OCI-LY3 (cell line): ENCODE measurements at regions not wholly inside any gene's neighbourhood (a gene's known extent, or its start where the extent isn't known, plus 50 kb on each side); places are given as distances from the start of the nearest gene placed in this dataset.

Experiments
- H2AFZ ChIP-seq: fragments of 200-600, 300-600 bp; shearing (Covaris generic); 2 replicates; pipeline ENCODE4 v1.6.0; 2014; ENCODE audit warnings: antibody characterized with exemption, low read depth, low read length
- H3K27ac ChIP-seq: fragments of 200-600, 300-600 bp; sonication (generic); 2 replicates; pipeline ENCODE4 v1.5.1; 2014; ENCODE audit warnings: mild to moderate bottlenecking, low read length, moderate library complexity, mixed read lengths
- H3K27me3 ChIP-seq: fragments of 200-600, 300-600 bp; sonication (generic); 2 replicates; pipeline ENCODE4 v1.6.1; 2014; ENCODE audit warnings: low read depth, low read length, mixed read lengths
- H3K36me3 ChIP-seq: fragments of 200-600, 300-600 bp; sonication (generic); replicated peaks from 2 replicates; pipeline ENCODE3; 2014; ENCODE audit warnings: low read depth, low read length, mixed read lengths
- H3K4me1 ChIP-seq: fragments of 300-600, 200-600 bp; sonication (generic); 2 replicates; pipeline ENCODE4 v1.6.1; 2014; ENCODE audit warnings: low read length, mixed read lengths
- H3K4me2 ChIP-seq: fragments of 200-600, 300-600 bp; sonication (generic); 2 replicates; pipeline ENCODE4 v1.6.1; 2014; ENCODE audit warnings: low read length, mixed read lengths
- H3K4me3 ChIP-seq: fragments of 300-600, 200-600 bp; sonication (generic); 2 replicates; pipeline ENCODE4 v1.5.1; 2014; ENCODE audit warnings: antibody characterized with exemption, mild to moderate bottlenecking, low read length, moderate library complexity
- H3K79me2 ChIP-seq: fragments of 300-600, 200-600 bp; shearing (Covaris generic); 2 replicates; pipeline ENCODE4 v1.6.1; 2014; ENCODE audit warnings: mild to moderate bottlenecking, low read length, mixed read lengths
- H3K9ac ChIP-seq: fragments of 300-600, 200-600 bp; shearing (Covaris generic); 2 replicates; pipeline ENCODE4 v1.6.0; 2014; ENCODE audit warnings: mild to moderate bottlenecking, low read length, moderate library complexity
- H3K9me3 ChIP-seq: fragments of 200-600, 300-600 bp; shearing (Covaris generic); 2 replicates; pipeline ENCODE4 v1.6.1; 2014; ENCODE audit warnings: low read length, mixed read lengths; ENCODE audit not compliant: insufficient read depth
- H4K20me1 ChIP-seq: fragments of 200-600, 300-600 bp; sonication (generic); 2 replicates; pipeline ENCODE4 v1.6.1; 2016; ENCODE audit warnings: low read length, mixed read lengths; ENCODE audit not compliant: insufficient read depth
- CTCF ChIP-seq: fragments of 200-600, 300-600 bp; sonication (generic); IDR thresholded peaks from 2 replicates; pipeline ENCODE4 v1.5.1; 2014; ENCODE audit warnings: antibody characterized with exemption, low read length, low read depth
- EZH2phosphoT487 ChIP-seq: fragments of 200-600 bp; shearing (Covaris generic); IDR thresholded peaks from 2 replicates; pipeline ENCODE4 v1.6.1; 2018; ENCODE audit warnings: antibody characterized with exemption, mixed run types, low read depth

GRCh38 chr1:79847700-79848099 is 841.2 kb upstream of the ADGRL4 start:
- no peaks in the 10 kb centered on the region for H3K79me2 ChIP-seq

GRCh38 chr1:79845936-79846335 is 839.4 kb upstream of the ADGRL4 start:
- H3K27ac ChIP-seq = no peak overlapping the region
- H3K4me1 ChIP-seq = peaks cover 5% of the 10 kb centered on the region; the same call in 1 of the 2 replicates
- no peak overlapping the region for H3K9ac ChIP-seq
- no peak overlapping the region for H3K4me2 ChIP-seq
- H2AFZ ChIP-seq = no peak overlapping the region
- no peaks in the 10 kb centered on the region for H4K20me1 ChIP-seq
- H3K9me3 ChIP-seq = no peaks in the 10 kb centered on the region
- H3K79me2 ChIP-seq = no peaks in the 10 kb centered on the region
- no peak overlapping the region for H3K4me3 ChIP-seq
- no peak for TF ChIP-seq EZH2phosphoT487
- TF ChIP-seq CTCF = no peak
- H3K27me3 ChIP-seq = no peaks in the 10 kb centered on the region
- H3K36me3 ChIP-seq = no peaks in the 10 kb centered on the region

More at GRCh38 chr1:79847700-79848099, 841.2 kb upstream of the ADGRL4 start:
- no peaks in the 10 kb centered on the region for H4K20me1 ChIP-seq
- H3K4me1 ChIP-seq = peaks cover 4% of the 10 kb centered on the region; the same call in 1 of the 2 replicates
- H3K27me3 ChIP-seq = no peaks in the 10 kb centered on the region
- H3K4me2 ChIP-seq = no peak overlapping the region
- no peak overlapping the region for H2AFZ ChIP-seq
- H3K9ac ChIP-seq = no peak overlapping the region
- no peak overlapping the region for H3K4me3 ChIP-seq
- no peaks in the 10 kb centered on the region for H3K36me3 ChIP-seq
- H3K27ac ChIP-seq = no peak overlapping the region
- no peaks in the 10 kb centered on the region for H3K9me3 ChIP-seq
- TF ChIP-seq CTCF (no peak), EZH2phosphoT487 (no peak)

GRCh38 chr1:79842811-79843210 is 836.3 kb upstream of the ADGRL4 start:
- H3K27ac ChIP-seq = no peak overlapping the region
- H3K36me3 ChIP-seq = no peaks in the 10 kb centered on the region
- H3K4me2 ChIP-seq = peak overlapping the region; percentile 37
- no peaks in the 10 kb centered on the region for H4K20me1 ChIP-seq
- H3K79me2 ChIP-seq = no peaks in the 10 kb centered on the region
- TF ChIP-seq EZH2phosphoT487 (no peak), CTCF (no peak)
- no peak overlapping the region for H3K9ac ChIP-seq
- H3K27me3 ChIP-seq = no peaks in the 10 kb centered on the region
- H3K4me1 ChIP-seq = peaks cover 5% of the 10 kb centered on the region; the same call in 1 of the 2 replicates
- no peaks in the 10 kb centered on the region for H3K9me3 ChIP-seq
- H3K4me3 ChIP-seq = no peak overlapping the region
- H2AFZ ChIP-seq = peak overlapping the region; percentile 46; the same call in 1 of the 2 replicates

GRCh38 chr1:79839882-79840281 is 833.4 kb upstream of the ADGRL4 start:
- Histone ChIP-seq H3K4me2 (no peak overlapping the region), H3K27me3 (no peaks in the 10 kb centered on the region), H3K36me3 (no peaks in the 10 kb centered on the region), H3K27ac (no peak overlapping the region), H4K20me1 (no peaks in the 10 kb centered on the region), H3K9me3 (no peaks in the 10 kb centered on the region), H3K79me2 (no peaks in the 10 kb centered on the region), H3K4me1 (peaks cover 5% of the 10 kb centered on the region; the same call in 1 of the 2 replicates), H2AFZ (no peak overlapping the region), H3K9ac (no peak overlapping the region), H3K4me3 (no peak overlapping the region)
- TF ChIP-seq EZH2phosphoT487 (no peak), CTCF (no peak)
